HCT116 (cell line): ENCODE measurements at regions not wholly inside any gene's neighbourhood (a gene's known extent, or its start where the extent isn't known, plus 50 kb on each side); places are given as distances from the start of the nearest gene placed in this dataset.

ENCODE experiments used
- ATAC-seq: fragments of 200-7000 bp; cut with Tn5 transposase; 2 replicates; pipeline ENCODE4 v1.9.1; 2020; ENCODE audit warnings: mild to moderate bottlenecking, moderate library complexity
- BruUV-seq: library from RNA; stranded (reverse); fragments of 400-500 nt; replicated peaks from 2 replicates; lab custom pipeline; 2021; lab: Mats Ljungman, UMichigan
- CTCF ChIA-PET: fragments of 300-600 bp; sonication (Branson Sonifier 250); formaldehyde crosslinking; loops from one replicate; lab custom pipeline; 2021; ENCODE audit warnings: antibody characterized with exemption; lab: Charles Lee
- POLR2A ChIA-PET: fragments of 300-600, 350-600 bp; sonication (Branson Sonifier 250); formaldehyde crosslinking; loops from one replicate; lab custom pipeline; 2021; ENCODE audit warnings: antibody characterized with exemption; lab: Charles Lee
- RAD21 ChIA-PET, 2 experiments: fragments of 300-600 bp; sonication (Branson Sonifier 250); formaldehyde crosslinking; loops; one replicate each; lab custom pipeline; 2023; ENCODE audit warnings: low total read pairs in 2 of 2; ENCODE audit not compliant: uncharacterized antibody in 2 of 2, unreplicated experiment in 2 of 2, low non-redundant PET in 1 of 2; lab: Charles Lee
- DNase-seq: peaks from one replicate; pipeline ENCODE4 v3.0.0-alpha.2; 2010; ENCODE audit warnings: low read depth, low spot score
- H2AFZ ChIP-seq: fragments of 200-600 bp; shearing (Covaris generic), sonication (generic); 2 replicates; pipeline ENCODE4 v1.6.1; 2017; ENCODE audit warnings: low read depth, mixed run types, mixed read lengths, antibody characterized with exemption, low read length; ENCODE audit not compliant: poor library complexity, severe bottlenecking
- H3K27ac ChIP-seq: 2 replicates; pipeline ENCODE4 v1.5.1; 2012; ENCODE audit warnings: low read depth, low read length
- H3K27me3 ChIP-seq: fragments of 200-600 bp; sonication (generic); 2 replicates; pipeline ENCODE4 v1.6.1; 2016; ENCODE audit warnings: mixed run types, low read length, mixed read lengths; ENCODE audit not compliant: insufficient read depth
- H3K36me3 ChIP-seq, 2 experiments: fragments of 200-500 bp in 1 of 2; fragments of 200-600 bp in 1 of 2; sonication (Bioruptor generic) in 1 of 2; sonication (generic) in 1 of 2; 2 replicates each; pipeline versions ENCODE4 v1.5.1 to v1.6.1; 2014 to 2016; ENCODE audit warnings: low read length in 2 of 2, inconsistent platforms in 1 of 2, mixed read lengths in 1 of 2, mixed run types in 1 of 2; ENCODE audit not compliant: insufficient read depth in 2 of 2, control insufficient read depth in 1 of 2
- H3K4me1 ChIP-seq, 2 experiments: fragments of 200-600 bp in 1 of 2; sonication (generic) in 1 of 2; 2 replicates each; pipeline versions ENCODE4 v1.5.1 to v1.6.1; 2012 to 2017; ENCODE audit warnings: low read length in 2 of 2, inconsistent platforms in 1 of 2, mild to moderate bottlenecking in 1 of 2, mixed read lengths in 1 of 2, mixed run types in 1 of 2, moderate library complexity in 1 of 2; ENCODE audit not compliant: insufficient read depth in 2 of 2, control insufficient read depth in 1 of 2
- H3K4me2 ChIP-seq: fragments of 200-600 bp; sonication (generic); 2 replicates; pipeline ENCODE4 v1.6.1; 2017; ENCODE audit warnings: mixed run types, low read length, mixed read lengths
- H3K4me3 ChIP-seq, 2 experiments: fragments of 200-600 bp in 1 of 2; sonication (generic) in 1 of 2; replicated peaks in 1 of 2; 2 replicates each; pipeline ENCODE4 v1.5.1; 2011 to 2016; ENCODE audit warnings: low read length in 2 of 2, control low read depth in 1 of 2, low read depth in 1 of 2, mild to moderate bottlenecking in 1 of 2, mixed read lengths in 1 of 2, mixed run types in 1 of 2
- H3K79me2 ChIP-seq: fragments of 200-600 bp; sonication (generic); 2 replicates; pipeline ENCODE4 v1.6.1; 2017; ENCODE audit warnings: mild to moderate bottlenecking, mixed run types, low read length, moderate library complexity, mixed read lengths; ENCODE audit not compliant: insufficient read depth
- H3K9ac ChIP-seq: fragments of 200-600 bp; sonication (generic); 2 replicates; pipeline ENCODE4 v1.6.1; 2016; ENCODE audit warnings: low read length, mixed read lengths
- H3K9me2 ChIP-seq: fragments of 200-600 bp; sonication (generic), shearing (Covaris generic); 2 replicates; pipeline ENCODE4 v1.6.1; 2017; ENCODE audit warnings: mixed run types, mild to moderate bottlenecking, moderate library complexity; ENCODE audit not compliant: insufficient read depth
- H3K9me3 ChIP-seq, 2 experiments: fragments of 200-500 bp in 1 of 2; fragments of 200-600 bp in 1 of 2; sonication (Bioruptor generic) in 1 of 2; sonication (generic) in 1 of 2; 2 replicates each; pipeline ENCODE4 v1.6.1; 2014 to 2017; ENCODE audit warnings: low read length in 2 of 2, mixed read lengths in 2 of 2, inconsistent platforms in 1 of 2, low read depth in 1 of 2, mild to moderate bottlenecking in 1 of 2, mixed run types in 1 of 2, moderate library complexity in 1 of 2; ENCODE audit not compliant: control insufficient read depth in 1 of 2, insufficient read depth in 1 of 2
- H4K20me1 ChIP-seq: fragments of 200-600 bp; sonication (generic), shearing (Covaris generic); 2 replicates; pipeline ENCODE4 v1.6.1; 2017; ENCODE audit warnings: mixed run types, mild to moderate bottlenecking, moderate library complexity; ENCODE audit not compliant: insufficient read depth
- ATF3 ChIP-seq: IDR thresholded peaks from 2 replicates; pipeline ENCODE4 v1.6.1; 2012
- CBX3 ChIP-seq: IDR thresholded peaks from 2 replicates; pipeline ENCODE4 v1.6.1; 2012; ENCODE audit warnings: low read depth
- CEBPB ChIP-seq: IDR thresholded peaks from 2 replicates; pipeline ENCODE4 v1.6.1; 2012; ENCODE audit warnings: low read depth
- CTCF ChIP-seq, 3 experiments: fragments of 200-600 bp in 1 of 3; sonication (generic) in 1 of 3; IDR thresholded peaks in 2 of 3; conservative IDR thresholded peaks in 1 of 3; 2 replicates each; pipeline ENCODE4 v1.5.1; 2012 to 2017; ENCODE audit warnings: low read depth in 2 of 3, low read length in 2 of 3, antibody characterized with exemption in 1 of 3, borderline replicate concordance in 1 of 3, control low read depth in 1 of 3, mild to moderate bottlenecking in 1 of 3, mixed read lengths in 1 of 3, mixed run types in 1 of 3, moderate library complexity in 1 of 3; ENCODE audit not compliant: insufficient read depth in 1 of 3
- EGR1 ChIP-seq: IDR thresholded peaks from 2 replicates; pipeline ENCODE4 v1.6.1; 2012; ENCODE audit warnings: low read depth
- ELF1 ChIP-seq: IDR thresholded peaks from 2 replicates; pipeline ENCODE4 v1.6.1; 2012; ENCODE audit warnings: low read depth, borderline replicate concordance
- EZH2 ChIP-seq: fragments of 200-600 bp; sonication (generic); IDR thresholded peaks from 2 replicates; pipeline ENCODE4 v1.6.1; 2017; ENCODE audit warnings: antibody characterized with exemption, mixed run types
- EZH2phosphoT487 ChIP-seq: fragments of 200-600 bp; IDR thresholded peaks from 2 replicates; pipeline ENCODE4 v1.6.1; 2018; ENCODE audit warnings: antibody characterized with exemption, borderline replicate concordance
- JUND ChIP-seq: IDR thresholded peaks from 2 replicates; pipeline ENCODE4 v1.6.1; 2012
- MAX ChIP-seq: IDR thresholded peaks from 2 replicates; pipeline ENCODE4 v1.6.1; 2012
- POLR2A ChIP-seq: IDR thresholded peaks from 2 replicates; pipeline ENCODE4 v1.7.0; 2011; ENCODE audit warnings: borderline replicate concordance; ENCODE audit not compliant: insufficient read depth, insufficient read length; ENCODE audit errors: extremely low read depth
- POLR2AphosphoS5 ChIP-seq: IDR thresholded peaks from 2 replicates; pipeline ENCODE4 v1.6.1; 2011; ENCODE audit warnings: mild to moderate bottlenecking, low read depth, low read length, moderate library complexity
- RAD21 ChIP-seq: IDR thresholded peaks from 2 replicates; pipeline ENCODE4 v1.6.1; 2012; ENCODE audit warnings: low read depth, mild to moderate bottlenecking
- SRF ChIP-seq: IDR thresholded peaks from 2 replicates; pipeline ENCODE4 v1.6.1; 2012; ENCODE audit warnings: low read depth
- ZBTB33 ChIP-seq: IDR thresholded peaks from 2 replicates; pipeline ENCODE4 v1.6.1; 2011; ENCODE audit warnings: mild to moderate bottlenecking, low read length, moderate library complexity; ENCODE audit not compliant: insufficient replicate concordance; ENCODE audit errors: extremely low read depth
- ZFX ChIP-seq: fragments of 450-650 bp; IDR thresholded peaks from 2 replicates; pipeline ENCODE4 v1.6.1; 2017
- ZNF274 ChIP-seq: fragments of 200-500 bp; sonication (Bioruptor generic); IDR thresholded peaks from 2 replicates; pipeline ENCODE4 v1.6.1; 2014; ENCODE audit warnings: mild to moderate bottlenecking, low read depth, low read length, inconsistent platforms
- intact Hi-C: fragments of 100-400 bp; cut with micrococcal nuclease; formaldehyde crosslinking; loops from 2 replicates; pipeline ENCODE4 v1.10.0; 2022

GRCh38 chr3:18937574-18937973 lies 210.7 kb upstream of the KCNH8 start:
- Histone ChIP-seq H3K27ac (no peak overlapping the region), H3K27me3 (no peaks in the 10 kb centered on the region), H2AFZ (no peak overlapping the region), H3K9ac (no peak overlapping the region)
- no peak for DNase-seq
- CTCF ChIA-PET, result no interaction called here
- BruUV-seq, result no TSS peak
- TF ChIP-seq SRF (no peak), EGR1 (no peak), ZBTB33 (no peak), ZNF274 (no peak), MAX (no peak), ZFX (no peak), ATF3 (no peak), POLR2AphosphoS5 (no peak), RAD21 (no peak), CEBPB (no peak), EZH2phosphoT487 (no peak), POLR2A (no peak), ELF1 (no peak), CTCF (IDR thresholded peaks at IDR 0.05 in 2 of 3, conservative IDR thresholded peaks at IDR 0.05 in 1 of 3; ENCODE audit: borderline replicate concordance in 1 of 3, insufficient read depth in 1 of 3, low read depth in 2 of 3, low read length in 2 of 3) (no peak), JUND (no peak), EZH2 (no peak), CBX3 (no peak)
- TF ChIP-seq, all 23 proteins: peak for 0
- Histone ChIP-seq H3K79me2 (no peaks in the 10 kb centered on the region), H3K4me2 (no peak overlapping the region), H4K20me1 (no peaks in the 10 kb centered on the region), H3K9me3 (no peaks in the 10 kb centered on the region), H3K4me1 (no peaks in the 10 kb centered on the region), H3K4me3 (no peak overlapping the region), H3K9me2 (no peaks in the 10 kb centered on the region), H3K36me3 (no peaks in the 10 kb centered on the region)
- ChIA-PET POLR2A (no interaction called here), RAD21 (no interaction called here)
- no peak for ATAC-seq
- intact Hi-C loops, result no loop called here
